ENCODE measurements at regions not wholly inside any gene's neighbourhood (a gene's known extent, or its start where the extent isn't known, plus 50 kb on each side); places are given as distances from the start of the nearest gene placed in this dataset.

DNA sequence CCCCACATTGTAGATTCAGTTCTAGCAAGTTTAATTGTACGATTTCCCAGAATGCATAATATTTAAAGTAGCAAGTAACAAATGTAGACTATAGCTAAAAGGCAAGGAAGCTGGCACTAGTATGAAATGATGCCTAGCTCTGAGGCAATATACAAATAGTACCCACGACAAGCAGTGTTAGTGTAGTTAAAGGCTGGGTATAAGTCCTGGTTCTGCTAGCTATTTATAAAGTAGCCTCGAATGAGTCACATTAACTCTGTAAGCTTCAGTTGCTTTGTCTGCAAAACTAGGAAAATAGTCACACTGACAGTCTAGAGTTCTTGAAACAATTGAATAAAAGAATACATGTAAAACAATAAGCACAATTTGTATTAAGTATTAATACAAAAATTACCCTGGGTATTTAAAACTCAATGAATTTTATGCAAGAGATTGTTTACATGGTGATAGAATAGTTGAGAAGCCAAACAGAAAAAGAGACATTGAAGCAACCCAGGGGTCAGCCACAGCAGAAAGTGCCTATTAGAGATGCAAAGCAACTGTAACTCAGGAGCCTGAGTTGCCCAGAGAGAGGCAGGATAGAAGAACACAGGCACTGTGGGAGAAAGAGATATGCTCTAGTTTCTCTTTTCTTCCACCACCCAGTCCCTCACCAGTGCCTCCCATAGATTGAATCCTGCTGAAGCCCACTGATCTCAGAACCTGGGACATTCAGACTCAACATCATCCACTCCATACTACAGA, 949.0 kb downstream of the C4orf33 start:
- Histone ChIP-seq H3K4me2 (no peak overlapping the region), H3K4me3 (IDR thresholded peaks at IDR 0.05; ENCODE audit: insufficient read depth, low read depth, low read length) (no peak overlapping the region), H3K79me2 (ENCODE audit: insufficient read depth, low read depth) (no peaks in the 10 kb centered on the region), H3K27me3 (ENCODE audit: insufficient read depth, low read depth) (no peaks in the 10 kb centered on the region), H2AFZ (ENCODE audit: low read depth) (no peak overlapping the region), H3K27ac (no peak overlapping the region), H3K36me3 (ENCODE audit: insufficient read depth) (no peaks in the 10 kb centered on the region), H4K20me1 (ENCODE audit: insufficient read depth) (no peaks in the 10 kb centered on the region), H3K9ac (no peak overlapping the region), H3K4me1 (ENCODE audit: low read depth, poor library complexity, severe bottlenecking) (no peaks in the 10 kb centered on the region)
- TF ChIP-seq, protein P1, sequence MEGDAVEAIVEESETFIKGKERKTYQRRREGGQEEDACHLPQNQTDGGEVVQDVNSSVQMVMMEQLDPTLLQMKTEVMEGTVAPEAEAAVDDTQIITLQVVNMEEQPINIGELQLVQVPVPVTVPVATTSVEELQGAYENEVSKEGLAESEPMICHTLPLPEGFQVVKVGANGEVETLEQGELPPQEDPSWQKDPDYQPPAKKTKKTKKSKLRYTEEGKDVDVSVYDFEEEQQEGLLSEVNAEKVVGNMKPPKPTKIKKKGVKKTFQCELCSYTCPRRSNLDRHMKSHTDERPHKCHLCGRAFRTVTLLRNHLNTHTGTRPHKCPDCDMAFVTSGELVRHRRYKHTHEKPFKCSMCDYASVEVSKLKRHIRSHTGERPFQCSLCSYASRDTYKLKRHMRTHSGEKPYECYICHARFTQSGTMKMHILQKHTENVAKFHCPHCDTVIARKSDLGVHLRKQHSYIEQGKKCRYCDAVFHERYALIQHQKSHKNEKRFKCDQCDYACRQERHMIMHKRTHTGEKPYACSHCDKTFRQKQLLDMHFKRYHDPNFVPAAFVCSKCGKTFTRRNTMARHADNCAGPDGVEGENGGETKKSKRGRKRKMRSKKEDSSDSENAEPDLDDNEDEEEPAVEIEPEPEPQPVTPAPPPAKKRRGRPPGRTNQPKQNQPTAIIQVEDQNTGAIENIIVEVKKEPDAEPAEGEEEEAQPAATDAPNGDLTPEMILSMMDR (conservative IDR thresholded peaks at IDR 0.05; ENCODE audit: low read depth, low read length) = no peak

DNA sequence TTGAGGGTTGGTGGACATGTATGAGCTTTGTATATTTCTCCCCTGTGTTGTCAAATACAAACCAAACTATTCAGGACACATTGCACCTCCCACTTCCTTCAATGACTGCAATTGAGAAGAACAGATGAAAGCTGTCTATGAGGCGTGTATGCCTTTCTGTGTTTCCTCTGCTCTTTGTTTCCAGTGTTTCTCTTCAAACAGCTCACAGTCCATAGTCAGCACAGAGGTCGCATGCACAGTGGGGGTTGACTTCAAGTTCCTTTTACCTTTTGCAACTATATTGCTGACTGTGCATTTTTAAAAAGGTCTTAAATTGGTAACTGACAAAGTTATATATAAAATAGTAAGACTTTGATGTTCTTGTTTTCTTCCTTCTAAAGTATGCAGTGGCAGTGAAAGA, 957.8 kb downstream of the C4orf33 start:
- Histone ChIP-seq H2AFZ (ENCODE audit: low read depth) (no peak overlapping the region), H3K4me1 (ENCODE audit: low read depth, poor library complexity, severe bottlenecking) (peaks cover 13% of the 10 kb centered on the region), H3K36me3 (ENCODE audit: insufficient read depth) (no peaks in the 10 kb centered on the region), H3K4me2 (no peak overlapping the region), H3K27me3 (ENCODE audit: insufficient read depth, low read depth) (no peaks in the 10 kb centered on the region), H3K9ac (no peak overlapping the region), H3K4me3 (IDR thresholded peaks at IDR 0.05; ENCODE audit: insufficient read depth, low read depth, low read length) (no peak overlapping the region), H3K27ac (no peak overlapping the region), H3K79me2 (ENCODE audit: insufficient read depth, low read depth) (no peaks in the 10 kb centered on the region), H4K20me1 (ENCODE audit: insufficient read depth) (no peaks in the 10 kb centered on the region)
- TF ChIP-seq, protein P1 (conservative IDR thresholded peaks at IDR 0.05; ENCODE audit: low read depth, low read length) = no peak

DNA sequence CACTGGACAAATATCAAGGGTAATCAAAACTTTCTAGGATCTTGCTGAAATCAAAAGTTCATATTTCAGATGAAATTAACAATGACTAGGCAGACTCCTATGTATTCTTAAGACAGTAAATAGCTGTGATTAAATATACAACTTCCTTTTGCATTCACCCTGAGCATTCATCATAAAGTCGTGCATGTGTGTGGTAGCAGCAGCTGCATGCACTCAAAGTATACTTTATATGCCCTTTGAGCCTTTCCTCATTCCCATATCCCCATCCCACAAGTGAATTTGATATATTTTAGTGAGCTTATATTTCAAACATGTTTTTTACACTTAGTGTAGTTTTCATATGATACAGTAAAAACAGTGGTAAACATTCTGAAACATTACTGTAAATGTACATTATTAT, 959.0 kb downstream of the C4orf33 start:
- TF ChIP-seq, protein P1 (conservative IDR thresholded peaks at IDR 0.05; ENCODE audit: low read depth, low read length) = no peak
- Histone ChIP-seq H3K27me3 (ENCODE audit: insufficient read depth, low read depth) (no peaks in the 10 kb centered on the region), H3K36me3 (ENCODE audit: insufficient read depth) (no peaks in the 10 kb centered on the region), H4K20me1 (ENCODE audit: insufficient read depth) (no peaks in the 10 kb centered on the region), H3K4me3 (IDR thresholded peaks at IDR 0.05; ENCODE audit: insufficient read depth, low read depth, low read length) (no peak overlapping the region), H3K79me2 (ENCODE audit: insufficient read depth, low read depth) (no peaks in the 10 kb centered on the region), H3K27ac (no peak overlapping the region), H3K9ac (no peak overlapping the region), H3K4me1 (ENCODE audit: low read depth, poor library complexity, severe bottlenecking) (peaks cover 13% of the 10 kb centered on the region), H3K4me2 (no peak overlapping the region), H2AFZ (ENCODE audit: low read depth) (no peak overlapping the region)

DNA sequence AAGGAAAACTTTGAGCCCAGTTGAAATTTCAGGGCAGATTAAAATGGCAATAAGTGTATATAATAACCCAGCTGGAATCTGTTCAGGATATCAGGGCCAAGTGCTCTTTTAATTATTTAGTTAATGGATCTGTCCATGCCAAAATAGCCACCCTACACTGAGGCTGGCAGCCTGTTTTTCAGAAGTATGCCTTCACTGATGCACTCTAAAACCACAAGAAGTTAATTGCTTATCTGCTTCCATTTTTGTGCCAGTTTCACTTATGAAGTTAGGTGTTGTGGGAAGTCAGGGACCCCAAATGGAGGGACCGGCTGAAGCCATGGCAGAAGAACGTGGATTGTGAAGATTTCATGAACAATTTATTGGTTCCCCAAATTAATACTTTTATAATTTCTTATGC, 960.3 kb downstream of the C4orf33 start:
- no peaks in the 10 kb centered on the region for H3K36me3 ChIP-seq (ENCODE audit: insufficient read depth)
- H3K9ac ChIP-seq = no peak overlapping the region
- H3K4me2 ChIP-seq = peak overlapping the region; percentile 4; the same call in 1 of the 2 replicates
- no peaks in the 10 kb centered on the region for H3K79me2 ChIP-seq (ENCODE audit: insufficient read depth, low read depth)
- no peak overlapping the region for H3K4me3 ChIP-seq (IDR thresholded peaks at IDR 0.05; ENCODE audit: insufficient read depth, low read depth, low read length)
- TF ChIP-seq, protein P1 (conservative IDR thresholded peaks at IDR 0.05; ENCODE audit: low read depth, low read length) = no peak
- H2AFZ ChIP-seq (ENCODE audit: low read depth) = no peak overlapping the region
- H3K4me1 ChIP-seq (ENCODE audit: low read depth, poor library complexity, severe bottlenecking) = peaks cover 13% of the 10 kb centered on the region
- no peak overlapping the region for H3K27ac ChIP-seq
- H3K27me3 ChIP-seq (ENCODE audit: insufficient read depth, low read depth) = no peaks in the 10 kb centered on the region
- no peaks in the 10 kb centered on the region for H4K20me1 ChIP-seq (ENCODE audit: insufficient read depth)

All from KMS-11 (cell line).